HPDE6-E6E7 (cell line): ENCODE measurements at regions not wholly inside any gene's neighbourhood (a gene's known extent, or its start where the extent isn't known, plus 50 kb on each side); places are given as distances from the start of the nearest gene placed in this dataset.
A peak's percentile ranks its signal among the peaks of the same experiment; 100 is the strongest.
"Not testable (repeated sequence)": the region's sequence is repeated elsewhere in the genome, so short reads cannot be mapped to it uniquely, and the experiment has no call there.

Source experiments
- DNase-seq: peaks from one replicate; pipeline ENCODE4 v3.0.0; 2011; ENCODE audit warnings: missing footprints; ENCODE audit errors: extremely low spot score

GRCh38 chr6:85128256-85128655 lies 321.6 kb upstream of the NT5E start:
- not testable (repeated sequence) for DNase-seq

- DNase-seq = no peak
These were observed 322.1 kb upstream of the NT5E start for GRCh38 chr6:85127696-85128243.

GRCh38 chr6:85127168-85127498 lies 322.8 kb upstream of the NT5E start:
- DNase-seq = no peak

- peak; percentile 58 for DNase-seq
These were observed 323.3 kb upstream of the NT5E start for GRCh38 chr6:85126485-85127167.

- no peak for DNase-seq
These were observed 324.4 kb upstream of the NT5E start for GRCh38 chr6:85125526-85125925.

- DNase-seq = no peak
These were observed 325.2 kb upstream of the NT5E start for GRCh38 chr6:85124472-85125354.

- DNase-seq = no peak
These were observed 328.7 kb upstream of the NT5E start for GRCh38 chr6:85121158-85121557.

GRCh38 chr6:85118652-85119235 lies 331.1 kb upstream of the NT5E start:
- DNase-seq = no peak

GRCh38 chr6:85118233-85118632 lies 331.6 kb upstream of the NT5E start:
- no peak for DNase-seq

GRCh38 chr6:85116475-85116874 lies 333.4 kb upstream of the NT5E start:
- no peak for DNase-seq

GRCh38 chr6:85115876-85116275 lies 334.0 kb upstream of the NT5E start:
- no peak for DNase-seq

- DNase-seq = no peak
These were observed 334.5 kb upstream of the NT5E start for GRCh38 chr6:85115376-85115775.

GRCh38 chr6:85114581-85114935 lies 335.3 kb upstream of the NT5E start:
- no peak for DNase-seq

- DNase-seq = peak; percentile 5
These were observed 335.8 kb upstream of the NT5E start for GRCh38 chr6:85113934-85114580.

GRCh38 chr6:85112540-85112939 lies 337.3 kb upstream of the NT5E start:
- DNase-seq = no peak

- DNase-seq = no peak
These were observed 338.3 kb upstream of the NT5E start for GRCh38 chr6:85111481-85112011.

- DNase-seq = no peak
These were observed 338.9 kb upstream of the NT5E start for GRCh38 chr6:85110943-85111342.

GRCh38 chr6:85107701-85108100 lies 342.2 kb upstream of the NT5E start:
- DNase-seq = no peak

GRCh38 chr6:85096976-85097375 lies 332.6 kb upstream of the TBX18 start:
- DNase-seq = no peak

- DNase-seq = no peak
These were observed 327.8 kb upstream of the TBX18 start for GRCh38 chr6:85092226-85092625.

- no peak for DNase-seq
These were observed 324.9 kb upstream of the TBX18 start for GRCh38 chr6:85089255-85089654.

- no peak for DNase-seq
These were observed 321.5 kb upstream of the TBX18 start for GRCh38 chr6:85085875-85086274.
